Uterus (tissue), 2 donors: ENCODE measurements at regions not wholly inside any gene's neighbourhood (a gene's known extent, or its start where the extent isn't known, plus 50 kb on each side); places are given as distances from the start of the nearest gene placed in this dataset.

Source experiments
- POLR2A ChIP-seq, 2 donors: fragments of 450-650 bp; IDR thresholded peaks; one replicate each; pipeline ENCODE4 v1.6.1; 2016; ENCODE audit warnings: antibody characterized with exemption in 2 of 2, mild to moderate bottlenecking in 1 of 2, moderate library complexity in 1 of 2
- TF ChIP-seq, protein P1 (sequence below), 4 experiments: fragments of 200-600 bp in 2 of 4; fragments of 450-650 bp in 2 of 4; sonication (generic) in 2 of 4; IDR thresholded peaks; one replicate each; pipeline ENCODE4 v1.5.1; 2016 to 2019; ENCODE audit warnings: antibody characterized with exemption in 4 of 4, mild to moderate bottlenecking in 2 of 4, moderate library complexity in 1 of 4

DNA sequence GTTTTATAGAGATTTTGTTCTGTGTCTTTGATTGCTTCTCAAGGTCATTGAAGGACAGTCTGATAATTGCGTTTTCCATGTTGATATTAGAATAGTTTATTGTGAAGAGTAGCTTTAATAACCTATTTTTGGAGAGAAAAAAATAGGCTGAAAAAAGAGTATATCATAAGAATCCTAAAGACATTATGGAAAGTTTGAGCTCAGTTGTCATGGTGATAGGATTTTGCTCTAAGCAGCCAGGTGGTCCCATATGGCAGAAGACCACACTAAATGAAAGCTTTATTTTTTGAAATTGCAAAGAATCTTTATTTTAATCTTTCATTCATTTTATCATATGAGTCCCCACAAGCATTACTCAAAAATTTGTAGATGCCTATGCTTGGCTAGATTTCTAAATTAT, 358.9 kb upstream of the NAV3 start:
- TF ChIP-seq, protein P1, sequence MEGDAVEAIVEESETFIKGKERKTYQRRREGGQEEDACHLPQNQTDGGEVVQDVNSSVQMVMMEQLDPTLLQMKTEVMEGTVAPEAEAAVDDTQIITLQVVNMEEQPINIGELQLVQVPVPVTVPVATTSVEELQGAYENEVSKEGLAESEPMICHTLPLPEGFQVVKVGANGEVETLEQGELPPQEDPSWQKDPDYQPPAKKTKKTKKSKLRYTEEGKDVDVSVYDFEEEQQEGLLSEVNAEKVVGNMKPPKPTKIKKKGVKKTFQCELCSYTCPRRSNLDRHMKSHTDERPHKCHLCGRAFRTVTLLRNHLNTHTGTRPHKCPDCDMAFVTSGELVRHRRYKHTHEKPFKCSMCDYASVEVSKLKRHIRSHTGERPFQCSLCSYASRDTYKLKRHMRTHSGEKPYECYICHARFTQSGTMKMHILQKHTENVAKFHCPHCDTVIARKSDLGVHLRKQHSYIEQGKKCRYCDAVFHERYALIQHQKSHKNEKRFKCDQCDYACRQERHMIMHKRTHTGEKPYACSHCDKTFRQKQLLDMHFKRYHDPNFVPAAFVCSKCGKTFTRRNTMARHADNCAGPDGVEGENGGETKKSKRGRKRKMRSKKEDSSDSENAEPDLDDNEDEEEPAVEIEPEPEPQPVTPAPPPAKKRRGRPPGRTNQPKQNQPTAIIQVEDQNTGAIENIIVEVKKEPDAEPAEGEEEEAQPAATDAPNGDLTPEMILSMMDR (IDR thresholded peaks at IDR 0.05), result no peak
- TF ChIP-seq POLR2A (IDR thresholded peaks at IDR 0.05), result no peak
